GM23338 (cell line): ENCODE measurements at regions not wholly inside any gene's neighbourhood (a gene's known extent, or its start where the extent isn't known, plus 50 kb on each side); places are given as distances from the start of the nearest gene placed in this dataset.

Source experiments
- ATAC-seq: fragments of 200-7000 bp; cut with Tn5 transposase; 3 replicates; pipeline ENCODE4 v1.9.1; 2020
- DNase-seq: peaks from one replicate; pipeline ENCODE4 v3.0.0-alpha.2; 2015; ENCODE audit warnings: low spot score
- H2AFZ ChIP-seq: fragments of 200-600 bp; sonication (generic); 2 replicates; pipeline ENCODE4 v1.8.0; 2016; ENCODE audit warnings: antibody characterized with exemption, mild to moderate bottlenecking, moderate library complexity
- H3F3A ChIP-seq: fragments of 200-600 bp; sonication (generic); replicated peaks from 2 replicates; pipeline ENCODE4 v1.8.0; 2017; ENCODE audit warnings: antibody characterized with exemption, mixed run types, low read depth
- H3K27ac ChIP-seq: fragments of 200-600 bp; sonication (generic); 2 replicates; pipeline ENCODE4 v1.6.1; 2016; ENCODE audit warnings: low read depth
- H3K27me3 ChIP-seq: fragments of 200-600 bp; sonication (generic); 2 replicates; pipeline ENCODE4 v1.8.0; 2016; ENCODE audit warnings: mild to moderate bottlenecking, mixed run types, moderate library complexity; ENCODE audit not compliant: insufficient read depth
- H3K36me3 ChIP-seq: fragments of 200-600 bp; sonication (generic); 2 replicates; pipeline ENCODE4 v1.8.0; 2016; ENCODE audit warnings: mild to moderate bottlenecking; ENCODE audit not compliant: insufficient read depth
- H3K4me1 ChIP-seq: fragments of 200-600 bp; sonication (generic); 2 replicates; pipeline ENCODE4 v1.8.0; 2016; ENCODE audit warnings: mild to moderate bottlenecking, moderate library complexity; ENCODE audit not compliant: insufficient read depth
- H3K4me2 ChIP-seq: fragments of 200-600 bp; sonication (generic); 2 replicates; pipeline ENCODE4 v1.7.1; 2017; ENCODE audit warnings: mixed run types
- H3K4me3 ChIP-seq: fragments of 200-600 bp; sonication (generic); 2 replicates; pipeline ENCODE4 v1.6.1; 2016; ENCODE audit warnings: mixed run types
- H3K79me2 ChIP-seq: fragments of 200-600 bp; sonication (generic); replicated peaks from 2 replicates; pipeline ENCODE4 v1.8.0; 2017; ENCODE audit warnings: mild to moderate bottlenecking; ENCODE audit not compliant: insufficient read depth
- H3K9me2 ChIP-seq: fragments of 200-600 bp; sonication (generic); 2 replicates; pipeline ENCODE4 v1.8.0; 2017; ENCODE audit not compliant: insufficient read depth
- H4K20me1 ChIP-seq: fragments of 200-600 bp; sonication (generic); replicated peaks from 2 replicates; pipeline ENCODE4 v1.8.0; 2017; ENCODE audit warnings: mild to moderate bottlenecking; ENCODE audit not compliant: insufficient read depth
- H3K27ac Mint-ChIP-seq: 2 replicates; pipeline ENCODE4 v1.8.0; 2020; ENCODE audit warnings: inconsistent platforms, mild to moderate bottlenecking, moderate library complexity, mixed read lengths
- H3K27me3 Mint-ChIP-seq: 3 replicates; pipeline ENCODE4 v1.8.0; 2022; ENCODE audit warnings: low read depth, mild to moderate bottlenecking, moderate library complexity, mixed read lengths, inconsistent platforms; ENCODE audit not compliant: insufficient read depth, poor library complexity
- H3K36me3 Mint-ChIP-seq: 3 replicates; pipeline ENCODE4 v1.8.0; 2021; ENCODE audit warnings: low read depth, mild to moderate bottlenecking, inconsistent platforms, moderate library complexity, mixed read lengths
- H3K4me1 Mint-ChIP-seq: 3 replicates; pipeline ENCODE4 v1.8.0; 2020; ENCODE audit warnings: mild to moderate bottlenecking, inconsistent platforms, mixed read lengths
- H3K4me3 Mint-ChIP-seq: 3 replicates; pipeline ENCODE4 v1.8.0; 2021; ENCODE audit warnings: moderate library complexity, mild to moderate bottlenecking, inconsistent platforms, mixed read lengths
- H3K9me3 Mint-ChIP-seq: 3 replicates; pipeline ENCODE4 v1.8.0; 2020; ENCODE audit warnings: moderate library complexity, mild to moderate bottlenecking, inconsistent platforms, mixed read lengths
- EZH2 ChIP-seq: fragments of 200-600 bp; sonication (generic); IDR thresholded peaks from one replicate; pipeline ENCODE4 v1.8.0; 2017; ENCODE audit warnings: antibody characterized with exemption, mild to moderate bottlenecking, low read depth; ENCODE audit not compliant: unreplicated experiment
- EZH2phosphoT487 ChIP-seq: fragments of 200-600 bp; sonication (generic); IDR thresholded peaks from one replicate; pipeline ENCODE4 v1.8.1; 2018; ENCODE audit warnings: antibody characterized with exemption; ENCODE audit not compliant: unreplicated experiment
- NANOG ChIP-seq: IDR thresholded peaks from 2 replicates; pipeline ENCODE4 v1.6.1; 2016; ENCODE audit warnings: antibody characterized with exemption, borderline replicate concordance
- POLR2AphosphoS5 ChIP-seq: IDR thresholded peaks from 2 replicates; pipeline ENCODE4 v1.6.1; 2016; ENCODE audit warnings: antibody characterized with exemption, low read depth
- ZNF114 ChIP-seq: fragments of 250-450 bp; sonication (Bioruptor Pico); IDR thresholded peaks from 2 replicates; pipeline ENCODE4 v1.5.0; 2020; ENCODE audit warnings: mild to moderate bottlenecking, moderate library complexity
- ZNF331 ChIP-seq: fragments of 250-450 bp; sonication (Bioruptor Pico); IDR thresholded peaks from 2 replicates; pipeline ENCODE4 v1.5.0; 2020; ENCODE audit warnings: low read depth, mild to moderate bottlenecking, moderate library complexity
- TF ChIP-seq, protein P1 (sequence below): fragments of 250-450 bp; sonication (Bioruptor Pico); IDR thresholded peaks from 2 replicates; pipeline ENCODE4 v1.5.0; 2020; ENCODE audit warnings: mild to moderate bottlenecking, moderate library complexity

DNA sequence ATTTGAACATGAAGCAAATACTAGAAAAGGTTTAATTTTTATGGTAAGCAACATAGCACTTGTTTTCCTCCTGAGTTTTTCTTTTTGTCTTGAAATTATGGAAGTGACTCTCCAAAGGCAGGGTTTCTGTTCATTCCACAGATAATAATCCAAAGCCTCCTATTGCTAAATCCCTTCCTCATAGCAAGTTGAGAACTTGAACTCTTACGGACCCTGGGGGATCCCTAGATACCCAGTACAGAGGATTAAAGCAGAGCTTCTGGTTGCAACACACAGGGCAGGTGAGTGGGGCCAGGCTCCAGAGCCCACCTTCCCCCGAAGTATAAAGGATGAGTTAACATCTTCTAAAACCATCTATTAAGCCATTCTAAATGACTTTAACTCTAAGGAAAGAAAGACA lies 294.1 kb downstream of the RMST start (continued):
- TF ChIP-seq, protein P1, sequence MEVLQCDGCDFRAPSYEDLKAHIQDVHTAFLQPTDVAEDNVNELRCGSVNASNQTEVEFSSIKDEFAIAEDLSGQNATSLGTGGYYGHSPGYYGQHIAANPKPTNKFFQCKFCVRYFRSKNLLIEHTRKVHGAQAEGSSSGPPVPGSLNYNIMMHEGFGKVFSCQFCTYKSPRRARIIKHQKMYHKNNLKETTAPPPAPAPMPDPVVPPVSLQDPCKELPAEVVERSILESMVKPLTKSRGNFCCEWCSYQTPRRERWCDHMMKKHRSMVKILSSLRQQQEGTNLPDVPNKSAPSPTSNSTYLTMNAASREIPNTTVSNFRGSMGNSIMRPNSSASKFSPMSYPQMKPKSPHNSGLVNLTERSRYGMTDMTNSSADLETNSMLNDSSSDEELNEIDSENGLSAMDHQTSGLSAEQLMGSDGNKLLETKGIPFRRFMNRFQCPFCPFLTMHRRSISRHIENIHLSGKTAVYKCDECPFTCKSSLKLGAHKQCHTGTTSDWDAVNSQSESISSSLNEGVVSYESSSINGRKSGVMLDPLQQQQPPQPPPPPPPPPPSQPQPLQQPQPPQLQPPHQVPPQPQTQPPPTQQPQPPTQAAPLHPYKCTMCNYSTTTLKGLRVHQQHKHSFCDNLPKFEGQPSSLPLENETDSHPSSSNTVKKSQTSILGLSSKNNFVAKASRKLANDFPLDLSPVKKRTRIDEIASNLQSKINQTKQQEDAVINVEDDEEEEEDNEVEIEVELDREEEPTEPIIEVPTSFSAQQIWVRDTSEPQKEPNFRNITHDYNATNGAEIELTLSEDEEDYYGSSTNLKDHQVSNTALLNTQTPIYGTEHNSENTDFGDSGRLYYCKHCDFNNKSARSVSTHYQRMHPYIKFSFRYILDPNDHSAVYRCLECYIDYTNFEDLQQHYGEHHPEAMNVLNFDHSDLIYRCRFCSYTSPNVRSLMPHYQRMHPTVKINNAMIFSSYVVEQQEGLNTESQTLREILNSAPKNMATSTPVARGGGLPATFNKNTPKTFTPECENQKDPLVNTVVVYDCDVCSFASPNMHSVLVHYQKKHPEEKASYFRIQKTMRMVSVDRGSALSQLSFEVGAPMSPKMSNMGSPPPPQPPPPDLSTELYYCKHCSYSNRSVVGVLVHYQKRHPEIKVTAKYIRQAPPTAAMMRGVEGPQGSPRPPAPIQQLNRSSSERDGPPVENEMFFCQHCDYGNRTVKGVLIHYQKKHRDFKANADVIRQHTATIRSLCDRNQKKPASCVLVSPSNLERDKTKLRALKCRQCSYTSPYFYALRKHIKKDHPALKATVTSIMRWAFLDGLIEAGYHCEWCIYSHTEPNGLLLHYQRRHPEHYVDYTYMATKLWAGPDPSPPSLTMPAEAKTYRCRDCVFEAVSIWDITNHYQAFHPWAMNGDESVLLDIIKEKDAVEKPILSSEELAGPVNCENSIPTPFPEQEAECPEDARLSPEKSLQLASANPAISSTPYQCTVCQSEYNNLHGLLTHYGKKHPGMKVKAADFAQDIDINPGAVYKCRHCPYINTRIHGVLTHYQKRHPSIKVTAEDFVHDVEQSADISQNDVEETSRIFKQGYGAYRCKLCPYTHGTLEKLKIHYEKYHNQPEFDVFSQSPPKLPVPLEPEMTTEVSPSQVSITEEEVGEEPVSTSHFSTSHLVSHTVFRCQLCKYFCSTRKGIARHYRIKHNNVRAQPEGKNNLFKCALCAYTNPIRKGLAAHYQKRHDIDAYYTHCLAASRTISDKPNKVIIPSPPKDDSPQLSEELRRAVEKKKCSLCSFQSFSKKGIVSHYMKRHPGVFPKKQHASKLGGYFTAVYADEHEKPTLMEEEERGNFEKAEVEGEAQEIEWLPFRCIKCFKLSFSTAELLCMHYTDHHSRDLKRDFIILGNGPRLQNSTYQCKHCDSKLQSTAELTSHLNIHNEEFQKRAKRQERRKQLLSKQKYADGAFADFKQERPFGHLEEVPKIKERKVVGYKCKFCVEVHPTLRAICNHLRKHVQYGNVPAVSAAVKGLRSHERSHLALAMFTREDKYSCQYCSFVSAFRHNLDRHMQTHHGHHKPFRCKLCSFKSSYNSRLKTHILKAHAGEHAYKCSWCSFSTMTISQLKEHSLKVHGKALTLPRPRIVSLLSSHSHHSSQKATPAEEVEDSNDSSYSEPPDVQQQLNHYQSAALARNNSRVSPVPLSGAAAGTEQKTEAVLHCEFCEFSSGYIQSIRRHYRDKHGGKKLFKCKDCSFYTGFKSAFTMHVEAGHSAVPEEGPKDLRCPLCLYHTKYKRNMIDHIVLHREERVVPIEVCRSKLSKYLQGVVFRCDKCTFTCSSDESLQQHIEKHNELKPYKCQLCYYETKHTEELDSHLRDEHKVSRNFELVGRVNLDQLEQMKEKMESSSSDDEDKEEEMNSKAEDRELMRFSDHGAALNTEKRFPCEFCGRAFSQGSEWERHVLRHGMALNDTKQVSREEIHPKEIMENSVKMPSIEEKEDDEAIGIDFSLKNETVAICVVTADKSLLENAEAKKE (CRISPR knock-in tag) = no peak
- no peak for TF ChIP-seq POLR2AphosphoS5
- TF ChIP-seq NANOG = no peak
- TF ChIP-seq ZNF114 (CRISPR knock-in tag) = no peak
- TF ChIP-seq EZH2phosphoT487 = no peak
- TF ChIP-seq ZNF331 (CRISPR knock-in tag) = no peak
- TF ChIP-seq EZH2 = no peak

- no peak overlapping the region for H3K4me3 ChIP-seq
- no peak overlapping the region for H3K27ac Mint-ChIP-seq
- no peaks in the 10 kb centered on the region for H3F3A ChIP-seq
- H3K4me2 ChIP-seq = no peak overlapping the region
- no peaks in the 10 kb centered on the region for H3K27me3 Mint-ChIP-seq
- no peak overlapping the region for H3K4me3 Mint-ChIP-seq
- no peak for ATAC-seq
- H3K79me2 ChIP-seq = no peaks in the 10 kb centered on the region
- H3K9me2 ChIP-seq = no peaks in the 10 kb centered on the region
- no peak for DNase-seq
- peaks cover 4% of the 10 kb centered on the region; the same call in 1 of the 2 replicates for H3K4me1 ChIP-seq
- H3K4me1 Mint-ChIP-seq = no peaks in the 10 kb centered on the region
- H3K36me3 Mint-ChIP-seq = no peaks in the 10 kb centered on the region
- H3K36me3 ChIP-seq = no peaks in the 10 kb centered on the region
- H3K27me3 ChIP-seq = no peaks in the 10 kb centered on the region
- H3K9me3 Mint-ChIP-seq = peaks cover 9% of the 10 kb centered on the region; the same call in 2 of the 3 replicates
- H2AFZ ChIP-seq = peak overlapping the region; percentile 56
- TF ChIP-seq, protein P1 (CRISPR knock-in tag) = no peak
- no peak for TF ChIP-seq NANOG
- no peak overlapping the region for H3K27ac ChIP-seq
- no peaks in the 10 kb centered on the region for H4K20me1 ChIP-seq
These were observed 295.0 kb downstream of the RMST start for GRCh38 chr12:97757481-97758193.
